Tibial nerve (tissue), 3 donors: ENCODE measurements at regions not wholly inside any gene's neighbourhood (a gene's known extent, or its start where the extent isn't known, plus 50 kb on each side); places are given as distances from the start of the nearest gene placed in this dataset.

Experiments used
- CTCF ChIP-seq, 5 experiments: fragments of 200-600 bp in 3 of 5; fragments of 450-650 bp in 2 of 5; sonication (generic) in 3 of 5; IDR thresholded peaks; one replicate each; pipeline ENCODE4 v1.5.1; 2016 to 2019; ENCODE audit warnings: antibody characterized with exemption in 5 of 5, mild to moderate bottlenecking in 3 of 5, moderate library complexity in 2 of 5
- POLR2A ChIP-seq, 2 donors: fragments of 450-650 bp; IDR thresholded peaks; one replicate each; pipeline ENCODE4 v1.6.1; 2017; ENCODE audit warnings: antibody characterized with exemption in 2 of 2, mild to moderate bottlenecking in 2 of 2, moderate library complexity in 2 of 2

DNA sequence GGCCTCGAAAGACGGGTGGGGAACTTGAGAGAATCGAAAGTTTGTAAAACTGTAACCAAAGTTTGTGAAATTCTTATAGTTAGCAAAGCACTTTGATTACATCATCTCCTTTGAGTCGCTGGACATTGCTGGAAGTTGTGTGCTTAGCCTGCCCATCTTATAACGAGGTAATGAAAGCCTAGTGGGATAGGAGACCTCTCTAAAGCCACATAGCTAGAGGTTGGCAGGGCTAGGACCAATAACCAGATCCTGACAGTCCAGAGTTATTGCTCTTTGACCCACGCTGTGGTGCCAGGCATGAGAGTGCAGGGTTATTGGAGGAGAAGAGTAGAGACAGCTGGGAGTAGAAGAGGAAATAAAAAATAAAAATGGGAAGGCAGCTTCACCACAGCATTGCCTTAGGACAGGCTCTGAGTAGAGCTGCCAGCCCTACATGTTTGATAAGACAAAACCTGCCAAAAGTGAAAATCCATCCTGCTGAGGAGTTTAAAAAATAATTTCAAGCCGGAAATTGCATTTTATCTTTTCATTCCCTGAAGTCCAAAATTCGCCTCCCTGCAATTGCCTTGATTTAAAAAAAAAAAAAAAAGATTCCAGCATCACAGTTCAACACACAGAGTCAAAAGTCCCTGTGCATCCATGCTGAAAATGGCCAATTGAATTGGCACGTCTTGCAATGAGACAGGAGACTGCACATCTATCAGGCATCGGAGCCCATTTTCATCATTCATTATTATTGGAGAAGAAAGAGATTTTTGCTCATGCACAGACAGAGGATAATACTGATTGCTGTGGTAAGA lies 225.5 kb upstream of the POU2AF2 start:
- no peak for TF ChIP-seq CTCF (IDR thresholded peaks at IDR 0.05)
- no peak for TF ChIP-seq POLR2A (IDR thresholded peaks at IDR 0.05)
